Hepatocyte (in vitro differentiated cells): ENCODE measurements at regions not wholly inside any gene's neighbourhood (a gene's known extent, or its start where the extent isn't known, plus 50 kb on each side); places are given as distances from the start of the nearest gene placed in this dataset.

Source experiments
- EZH2phosphoT487 ChIP-seq: fragments of 200-600 bp; sonication (generic); IDR thresholded peaks from one replicate; pipeline ENCODE4 v1.6.1; 2018; ENCODE audit warnings: antibody characterized with exemption, mild to moderate bottlenecking, low read depth, moderate library complexity; ENCODE audit not compliant: unreplicated experiment, severe bottlenecking
- TF ChIP-seq, protein P1 (sequence below): fragments of 200-600 bp; sonication (generic); IDR thresholded peaks from 2 replicates; pipeline ENCODE4 v1.5.1; 2016; ENCODE audit warnings: antibody characterized with exemption, mild to moderate bottlenecking; ENCODE audit not compliant: poor library complexity

DNA sequence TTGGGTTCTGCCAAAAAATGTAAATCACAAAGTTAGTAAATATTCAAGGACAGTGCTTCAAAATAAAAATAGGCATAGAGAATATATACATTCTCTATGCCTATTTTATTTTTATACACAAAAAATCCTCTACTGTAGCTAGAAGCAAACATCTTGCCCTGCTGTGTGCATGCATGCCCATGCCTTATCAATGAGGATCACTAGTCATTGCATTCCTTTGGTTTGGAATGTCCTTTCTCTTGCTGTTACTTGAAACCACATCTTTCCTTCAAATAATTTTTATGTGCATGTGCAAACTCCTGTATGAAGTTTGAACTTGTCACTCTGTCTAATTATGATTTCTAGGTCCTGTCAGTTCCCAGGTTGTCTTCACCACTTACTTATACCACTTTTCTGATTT lies 278.9 kb upstream of the IZUMO3 start:
- no peak for TF ChIP-seq EZH2phosphoT487
- TF ChIP-seq, protein P1, sequence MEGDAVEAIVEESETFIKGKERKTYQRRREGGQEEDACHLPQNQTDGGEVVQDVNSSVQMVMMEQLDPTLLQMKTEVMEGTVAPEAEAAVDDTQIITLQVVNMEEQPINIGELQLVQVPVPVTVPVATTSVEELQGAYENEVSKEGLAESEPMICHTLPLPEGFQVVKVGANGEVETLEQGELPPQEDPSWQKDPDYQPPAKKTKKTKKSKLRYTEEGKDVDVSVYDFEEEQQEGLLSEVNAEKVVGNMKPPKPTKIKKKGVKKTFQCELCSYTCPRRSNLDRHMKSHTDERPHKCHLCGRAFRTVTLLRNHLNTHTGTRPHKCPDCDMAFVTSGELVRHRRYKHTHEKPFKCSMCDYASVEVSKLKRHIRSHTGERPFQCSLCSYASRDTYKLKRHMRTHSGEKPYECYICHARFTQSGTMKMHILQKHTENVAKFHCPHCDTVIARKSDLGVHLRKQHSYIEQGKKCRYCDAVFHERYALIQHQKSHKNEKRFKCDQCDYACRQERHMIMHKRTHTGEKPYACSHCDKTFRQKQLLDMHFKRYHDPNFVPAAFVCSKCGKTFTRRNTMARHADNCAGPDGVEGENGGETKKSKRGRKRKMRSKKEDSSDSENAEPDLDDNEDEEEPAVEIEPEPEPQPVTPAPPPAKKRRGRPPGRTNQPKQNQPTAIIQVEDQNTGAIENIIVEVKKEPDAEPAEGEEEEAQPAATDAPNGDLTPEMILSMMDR = no peak
